ENCODE measurements at regions not wholly inside any gene's neighbourhood (a gene's known extent, or its start where the extent isn't known, plus 50 kb on each side); places are given as distances from the start of the nearest gene placed in this dataset.

DNA sequence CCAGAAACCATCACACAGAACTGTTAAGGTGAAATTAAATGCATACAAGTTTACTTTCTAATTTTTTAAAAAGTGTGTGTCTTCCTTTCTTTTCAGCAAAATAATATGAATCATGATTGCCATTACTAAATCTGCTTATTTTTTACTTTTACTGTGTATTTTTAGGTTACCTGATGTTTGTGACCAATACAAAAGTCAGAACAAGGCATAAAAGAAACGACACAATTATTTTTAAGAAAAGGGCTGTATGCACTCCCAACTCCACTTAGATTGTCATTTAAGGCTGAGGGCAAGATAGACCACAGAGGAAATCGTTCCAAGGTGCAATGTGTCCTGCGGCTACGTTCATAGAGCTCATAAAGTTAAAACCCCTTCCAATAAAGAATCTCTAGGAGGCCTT, 797.0 kb downstream of the TDRD15 start:
- TF ChIP-seq, protein P1, sequence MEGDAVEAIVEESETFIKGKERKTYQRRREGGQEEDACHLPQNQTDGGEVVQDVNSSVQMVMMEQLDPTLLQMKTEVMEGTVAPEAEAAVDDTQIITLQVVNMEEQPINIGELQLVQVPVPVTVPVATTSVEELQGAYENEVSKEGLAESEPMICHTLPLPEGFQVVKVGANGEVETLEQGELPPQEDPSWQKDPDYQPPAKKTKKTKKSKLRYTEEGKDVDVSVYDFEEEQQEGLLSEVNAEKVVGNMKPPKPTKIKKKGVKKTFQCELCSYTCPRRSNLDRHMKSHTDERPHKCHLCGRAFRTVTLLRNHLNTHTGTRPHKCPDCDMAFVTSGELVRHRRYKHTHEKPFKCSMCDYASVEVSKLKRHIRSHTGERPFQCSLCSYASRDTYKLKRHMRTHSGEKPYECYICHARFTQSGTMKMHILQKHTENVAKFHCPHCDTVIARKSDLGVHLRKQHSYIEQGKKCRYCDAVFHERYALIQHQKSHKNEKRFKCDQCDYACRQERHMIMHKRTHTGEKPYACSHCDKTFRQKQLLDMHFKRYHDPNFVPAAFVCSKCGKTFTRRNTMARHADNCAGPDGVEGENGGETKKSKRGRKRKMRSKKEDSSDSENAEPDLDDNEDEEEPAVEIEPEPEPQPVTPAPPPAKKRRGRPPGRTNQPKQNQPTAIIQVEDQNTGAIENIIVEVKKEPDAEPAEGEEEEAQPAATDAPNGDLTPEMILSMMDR (IDR thresholded peaks at IDR 0.05; ENCODE audit: insufficient read depth, low read length) = no peak
- H3K4me3 ChIP-seq (ENCODE audit: low read depth, low read length) = no peak overlapping the region
- no peak for DNase-seq (ENCODE audit: low read depth)

DNA sequence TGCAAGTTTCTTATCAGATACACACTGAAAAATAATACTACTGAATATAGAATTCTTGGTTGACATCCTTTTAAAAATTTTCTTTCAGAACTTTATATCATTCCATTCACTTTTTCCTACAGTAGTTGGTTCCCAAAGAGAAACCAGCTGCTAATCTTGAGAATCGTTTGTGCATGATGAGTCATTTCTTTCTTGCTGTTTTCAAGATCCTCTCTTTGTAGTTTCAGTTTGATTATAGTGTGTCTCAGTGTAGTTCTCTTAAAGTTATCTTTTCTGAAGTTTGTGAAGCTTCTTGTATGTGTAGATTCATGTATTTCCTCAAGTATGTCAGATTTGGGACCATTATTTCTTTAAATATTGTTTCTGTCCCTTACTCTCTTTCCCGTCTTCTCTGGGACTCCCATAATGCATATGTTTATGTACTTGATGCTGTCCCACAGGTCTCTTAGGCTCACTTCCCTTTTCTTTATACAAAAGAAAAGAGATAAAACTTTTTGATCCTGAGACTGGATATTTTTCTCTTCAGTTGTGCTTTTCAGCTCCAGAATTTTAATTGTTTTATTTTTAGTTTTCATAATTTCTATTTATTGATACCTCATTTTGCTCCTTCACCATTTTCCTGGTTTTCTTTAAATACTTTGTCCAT, 801.0 kb downstream of the TDRD15 start:
- DNase-seq (ENCODE audit: low read depth) = no peak
- TF ChIP-seq, protein P1 (IDR thresholded peaks at IDR 0.05; ENCODE audit: insufficient read depth, low read length) = no peak
- no peak overlapping the region for H3K4me3 ChIP-seq (ENCODE audit: low read depth, low read length)

DNA sequence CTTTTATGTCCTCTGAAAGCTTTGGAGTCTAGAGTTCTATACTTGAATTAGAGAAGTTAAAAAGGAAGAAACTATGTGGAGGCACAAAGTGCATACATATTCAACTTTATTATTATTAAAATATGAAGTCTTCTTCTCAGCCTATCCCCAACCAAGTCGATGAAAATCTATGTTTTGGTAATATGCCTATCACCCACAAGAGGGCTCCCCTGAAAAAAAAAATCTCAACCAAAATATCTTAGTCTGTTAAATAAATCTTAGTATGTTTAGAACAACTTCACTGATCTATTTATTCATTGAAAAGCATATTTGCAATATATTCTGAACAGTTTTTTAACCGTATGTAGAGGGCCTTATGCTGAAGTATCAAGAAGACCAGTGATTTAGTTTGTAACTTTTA, 804.5 kb downstream of the TDRD15 start:
- H3K4me3 ChIP-seq (ENCODE audit: low read depth, low read length) = no peak overlapping the region
- no peak for DNase-seq (ENCODE audit: low read depth)
- TF ChIP-seq, protein P1 (IDR thresholded peaks at IDR 0.05; ENCODE audit: insufficient read depth, low read length) = no peak

DNA sequence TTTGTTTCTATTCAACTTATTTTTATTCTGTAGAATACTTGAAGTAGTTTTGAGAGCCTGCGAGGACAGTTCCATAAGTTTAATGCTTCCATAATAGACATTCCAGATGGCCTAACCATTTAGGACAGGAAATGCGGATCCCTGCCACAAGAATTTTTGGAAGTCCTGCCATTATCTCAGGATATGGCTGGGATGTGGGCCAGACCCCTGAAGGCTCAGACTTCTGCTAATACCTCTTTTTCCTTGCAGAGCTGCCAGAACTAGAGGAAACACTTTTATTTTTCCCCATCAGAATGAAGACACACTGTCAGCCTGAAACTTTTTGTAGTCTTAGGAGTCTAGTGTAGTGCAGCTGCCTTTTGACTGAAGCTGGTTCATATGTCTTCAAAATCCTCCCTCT, 806.5 kb downstream of the TDRD15 start:
- no peak overlapping the region for H3K4me3 ChIP-seq (ENCODE audit: low read depth, low read length)
- no peak for DNase-seq (ENCODE audit: low read depth)
- TF ChIP-seq, protein P1 (IDR thresholded peaks at IDR 0.05; ENCODE audit: insufficient read depth, low read length) = no peak

DNA sequence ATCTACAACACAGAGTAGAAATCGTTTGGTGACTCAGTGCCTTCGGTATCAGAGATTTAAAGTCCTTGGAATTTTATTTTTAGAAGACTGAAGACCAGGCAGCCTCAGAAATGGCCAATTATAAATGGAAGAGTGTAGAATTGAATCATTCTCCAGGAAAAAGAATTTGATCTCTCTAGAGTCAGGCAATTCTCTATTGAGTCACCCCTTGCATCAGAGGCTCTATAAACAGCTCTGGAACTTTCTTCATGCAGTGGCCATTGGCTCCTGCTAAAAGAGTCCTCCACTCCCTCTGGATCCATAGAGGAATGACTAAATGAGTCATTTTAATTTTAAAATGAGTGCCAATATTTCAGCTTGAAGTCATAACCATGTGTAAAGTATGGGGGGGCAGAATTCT, 816.2 kb downstream of the TDRD15 start:
- peak; percentile 0 for DNase-seq (ENCODE audit: low read depth)
- H3K4me3 ChIP-seq (ENCODE audit: low read depth, low read length) = no peak overlapping the region
- TF ChIP-seq, protein P1 (IDR thresholded peaks at IDR 0.05; ENCODE audit: insufficient read depth, low read length) = no peak

DNA sequence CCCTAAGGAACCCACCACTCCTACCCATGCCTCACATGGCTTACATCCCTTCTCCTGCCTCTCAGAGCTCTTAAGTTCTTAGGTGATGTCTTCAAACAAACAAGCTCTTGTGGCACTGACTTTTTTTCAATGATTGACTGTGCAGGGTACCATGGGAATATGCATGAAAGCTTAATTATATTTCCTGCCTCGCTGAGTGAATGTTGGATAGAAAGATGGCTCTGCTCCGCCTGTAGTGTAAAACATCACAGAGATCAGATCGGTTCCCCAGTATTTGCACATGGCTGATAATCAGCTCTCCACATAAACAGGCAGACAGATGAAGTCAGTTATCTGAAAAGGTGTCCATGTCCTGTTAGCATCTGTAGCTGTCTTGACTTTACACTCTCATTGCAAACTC, 820.8 kb downstream of the TDRD15 start:
- TF ChIP-seq, protein P1 (IDR thresholded peaks at IDR 0.05; ENCODE audit: insufficient read depth, low read length) = no peak
- H3K4me3 ChIP-seq (ENCODE audit: low read depth, low read length) = no peak overlapping the region
- no peak for DNase-seq (ENCODE audit: low read depth)

DNA sequence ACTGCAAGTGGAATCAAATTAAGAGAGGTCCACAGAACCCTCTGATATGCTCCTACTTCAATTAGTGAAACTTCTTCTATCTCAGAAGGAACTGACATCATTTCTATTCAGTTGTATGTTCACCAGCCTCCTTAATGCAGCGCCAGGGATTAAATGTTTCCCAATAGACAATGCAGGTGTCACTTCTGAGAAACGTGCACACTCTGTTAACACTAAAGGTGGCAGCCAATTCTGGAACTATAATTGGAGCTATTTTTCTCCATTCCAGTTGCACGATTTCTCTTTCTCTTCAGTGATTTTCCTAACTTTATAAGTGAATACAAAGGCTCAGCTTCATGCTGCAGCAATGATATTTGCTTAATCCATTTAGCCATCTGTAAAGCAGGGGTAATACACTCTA, 821.9 kb downstream of the TDRD15 start:
- TF ChIP-seq, protein P1 (IDR thresholded peaks at IDR 0.05; ENCODE audit: insufficient read depth, low read length) = no peak
- no peak overlapping the region for H3K4me3 ChIP-seq (ENCODE audit: low read depth, low read length)
- DNase-seq (ENCODE audit: low read depth) = no peak

Data from fibroblast of the aortic adventitia (primary cell).